IMR-90 (cell line): ENCODE measurements at regions not wholly inside any gene's neighbourhood (a gene's known extent, or its start where the extent isn't known, plus 50 kb on each side); places are given as distances from the start of the nearest gene placed in this dataset.

Source experiments
- ATAC-seq: fragments of 200-7000 bp; cut with Tn5 transposase; 2 replicates; pipeline ENCODE4 v1.9.1; 2020; ENCODE audit warnings: low read depth, mild to moderate bottlenecking, moderate library complexity
- BruUV-seq: library from RNA; stranded (reverse); fragments of 400-500 nt; replicated peaks from 2 replicates; lab custom pipeline; 2021; lab: Mats Ljungman, UMichigan
- CTCF ChIA-PET: fragments of 300-600 bp; formaldehyde crosslinking; extraction: SDS; loops from one replicate; lab custom pipeline; 2021; ENCODE audit warnings: antibody characterized with exemption; lab: Yijun Ruan, JAX
- POLR2A ChIA-PET: fragments of 300-600 bp; sonication (Branson Sonifier 250); formaldehyde crosslinking; loops from one replicate; lab custom pipeline; 2022; ENCODE audit warnings: antibody characterized with exemption; ENCODE audit not compliant: unreplicated experiment; lab: Charles Lee
- DNase-seq: peaks from one replicate; pipeline ENCODE4 v3.0.0; 2013
- H2AFZ ChIP-seq: replicated peaks from 2 replicates; pipeline ENCODE3; 2013; ENCODE audit warnings: low read length, mild to moderate bottlenecking; ENCODE audit not compliant: poor library complexity
- H2AK5ac ChIP-seq: 2 replicates; pipeline ENCODE4 v1.6.1; 2013; ENCODE audit warnings: low read depth, low read length, inconsistent platforms
- H2AK9ac ChIP-seq: replicated peaks from 2 replicates; pipeline ENCODE3; 2013; ENCODE audit warnings: mild to moderate bottlenecking, low read depth, low read length, moderate library complexity; ENCODE audit not compliant: poor library complexity
- H2BK120ac ChIP-seq: 2 replicates; pipeline ENCODE4 v1.6.1; 2013; ENCODE audit warnings: low read depth, low read length, inconsistent platforms
- H2BK15ac ChIP-seq: 3 replicates; pipeline ENCODE4 v1.6.1; 2013; ENCODE audit warnings: low read depth, low read length, inconsistent platforms
- H2BK20ac ChIP-seq: 2 replicates; pipeline ENCODE4 v1.6.1; 2013; ENCODE audit warnings: low read depth, mild to moderate bottlenecking, inconsistent platforms, low read length, moderate library complexity
- H2BK5ac ChIP-seq: 2 replicates; pipeline ENCODE4 v1.6.1; 2013; ENCODE audit warnings: mild to moderate bottlenecking, low read depth, low read length, inconsistent platforms; ENCODE audit not compliant: poor library complexity, severe bottlenecking
- H3K14ac ChIP-seq: replicated peaks from 2 replicates; pipeline ENCODE4 v1.6.1; 2013; ENCODE audit warnings: low read depth, low read length, inconsistent platforms
- H3K18ac ChIP-seq: 2 replicates; pipeline ENCODE4 v1.6.1; 2013; ENCODE audit warnings: low read depth, low read length, control low read depth
- H3K23ac ChIP-seq: 2 replicates; pipeline ENCODE4 v1.6.1; 2013; ENCODE audit warnings: low read depth, low read length, inconsistent platforms
- H3K27ac ChIP-seq: 2 replicates; pipeline ENCODE4 v1.5.1; 2013; ENCODE audit warnings: mild to moderate bottlenecking, control low read depth, low read length; ENCODE audit not compliant: insufficient read depth
- H3K27me3 ChIP-seq: 2 replicates; pipeline ENCODE4 v1.6.1; 2013; ENCODE audit warnings: low read length; ENCODE audit not compliant: control insufficient read depth, insufficient read depth
- H3K36me3 ChIP-seq: 2 replicates; pipeline ENCODE4 v1.6.1; 2013; ENCODE audit warnings: low read length, mixed read lengths; ENCODE audit not compliant: control insufficient read depth, insufficient read depth
- H3K4ac ChIP-seq: 2 replicates; pipeline ENCODE4 v1.6.1; 2013; ENCODE audit warnings: low read depth, low read length, inconsistent platforms
- H3K4me1 ChIP-seq: 2 replicates; pipeline ENCODE4 v1.6.1; 2013; ENCODE audit warnings: low read length, mixed read lengths; ENCODE audit not compliant: control insufficient read depth, insufficient read depth
- H3K4me2 ChIP-seq: 2 replicates; pipeline ENCODE4 v1.6.1; 2013; ENCODE audit warnings: low read depth, mild to moderate bottlenecking, control low read depth, low read length, moderate library complexity
- H3K4me3 ChIP-seq: 2 replicates; pipeline ENCODE4 v1.5.1; 2013; ENCODE audit warnings: low read depth, mild to moderate bottlenecking, control low read depth, low read length, moderate library complexity; ENCODE audit not compliant: insufficient read depth
- H3K56ac ChIP-seq: 2 replicates; pipeline ENCODE4 v1.6.1; 2013; ENCODE audit warnings: low read length, inconsistent platforms; ENCODE audit not compliant: insufficient read depth; ENCODE audit errors: extremely low read depth
- H3K79me1 ChIP-seq, 2 experiments: 2 replicates each; pipeline ENCODE4 v1.6.1; 2013; ENCODE audit warnings: low read length in 2 of 2, inconsistent platforms in 1 of 2, low read depth in 1 of 2
- H3K9ac ChIP-seq: 2 replicates; pipeline ENCODE4 v1.6.1; 2013; ENCODE audit warnings: low read depth, low read length, control low read depth
- H3K9me1 ChIP-seq: 2 replicates; pipeline ENCODE4 v1.6.1; 2013; ENCODE audit warnings: low read length, inconsistent platforms; ENCODE audit not compliant: insufficient read depth
- H3K9me3 ChIP-seq: 2 replicates; pipeline ENCODE4 v1.6.1; 2013; ENCODE audit warnings: low read length; ENCODE audit not compliant: control insufficient read depth, insufficient read depth
- H4K20me1 ChIP-seq: 2 replicates; pipeline ENCODE4 v1.6.1; 2013; ENCODE audit warnings: low read length, inconsistent platforms; ENCODE audit not compliant: insufficient read depth
- H4K5ac ChIP-seq: 2 replicates; pipeline ENCODE4 v1.6.1; 2013; ENCODE audit warnings: mild to moderate bottlenecking, low read depth, low read length, control low read depth
- H4K8ac ChIP-seq, 2 experiments: 2 replicates each; pipeline ENCODE4 v1.6.1; 2013; ENCODE audit warnings: low read depth in 2 of 2, low read length in 2 of 2, control low read depth in 1 of 2, inconsistent platforms in 1 of 2
- H4K91ac ChIP-seq: 2 replicates; pipeline ENCODE4 v1.6.1; 2013; ENCODE audit warnings: low read depth, low read length, inconsistent platforms; ENCODE audit not compliant: insufficient read depth
- BHLHE40 ChIP-seq: fragments of 150-350 bp; IDR thresholded peaks from 2 replicates; pipeline ENCODE4 v1.6.1; 2016; ENCODE audit warnings: mild to moderate bottlenecking, low read depth, low read length
- CEBPB ChIP-seq: IDR thresholded peaks from 2 replicates; pipeline ENCODE4 v1.6.1; 2012; ENCODE audit warnings: low read depth, low read length, improper control_type of control experiment
- CTCF ChIP-seq: conservative IDR thresholded peaks from 2 replicates; pipeline ENCODE4 v1.5.1; 2012; ENCODE audit warnings: mild to moderate bottlenecking, low read depth, low read length, improper control_type of control experiment
- RCOR1 ChIP-seq: IDR thresholded peaks from 2 replicates; pipeline ENCODE4 v1.6.1; 2012; ENCODE audit warnings: mild to moderate bottlenecking, low read length, improper control_type of control experiment; ENCODE audit not compliant: insufficient replicate concordance
- RFX5 ChIP-seq: IDR thresholded peaks from 2 replicates; pipeline ENCODE4 v1.8.0; 2012; ENCODE audit warnings: low read depth, mild to moderate bottlenecking, low read length, moderate library complexity
- USF2 ChIP-seq: fragments of 150-350 bp; IDR thresholded peaks from 2 replicates; pipeline ENCODE4 v1.6.1; 2017; ENCODE audit warnings: mild to moderate bottlenecking, antibody characterized with exemption, low read length, low read depth
- WGBS, 2 experiments: methylation state at CpG; one replicate each; pipeline versions ENCODE4 v1.1.5 to v1.1.7; 2013; ENCODE audit warnings: missing lambda C conversion rate in 2 of 2; ENCODE audit not compliant: insufficient read length in 1 of 2; ENCODE audit errors: extremely low coverage in 2 of 2; 5-methylcytosine and 5-hydroxymethylcytosine counted together
- dilution Hi-C: fragments of 300-500 bp; cut with HindIII; formaldehyde crosslinking; loops from one replicate; pipeline ENCODE4 v1.14.3; 2018; ENCODE audit warnings: low sequenced_read_pairs; ENCODE audit not compliant: unreplicated experiment
- in situ Hi-C: fragments of 300-500 bp; cut with MboI; formaldehyde crosslinking; loops from 3 replicates; pipeline ENCODE4 v1.14.3; 2019; ENCODE audit warnings: low sequenced_read_pairs, inconsistent platforms, mixed read lengths
- intact Hi-C: fragments of 100-400 bp; cut with micrococcal nuclease; formaldehyde crosslinking; loops from 2 replicates; pipeline ENCODE4 v1.10.0; 2022

DNA sequence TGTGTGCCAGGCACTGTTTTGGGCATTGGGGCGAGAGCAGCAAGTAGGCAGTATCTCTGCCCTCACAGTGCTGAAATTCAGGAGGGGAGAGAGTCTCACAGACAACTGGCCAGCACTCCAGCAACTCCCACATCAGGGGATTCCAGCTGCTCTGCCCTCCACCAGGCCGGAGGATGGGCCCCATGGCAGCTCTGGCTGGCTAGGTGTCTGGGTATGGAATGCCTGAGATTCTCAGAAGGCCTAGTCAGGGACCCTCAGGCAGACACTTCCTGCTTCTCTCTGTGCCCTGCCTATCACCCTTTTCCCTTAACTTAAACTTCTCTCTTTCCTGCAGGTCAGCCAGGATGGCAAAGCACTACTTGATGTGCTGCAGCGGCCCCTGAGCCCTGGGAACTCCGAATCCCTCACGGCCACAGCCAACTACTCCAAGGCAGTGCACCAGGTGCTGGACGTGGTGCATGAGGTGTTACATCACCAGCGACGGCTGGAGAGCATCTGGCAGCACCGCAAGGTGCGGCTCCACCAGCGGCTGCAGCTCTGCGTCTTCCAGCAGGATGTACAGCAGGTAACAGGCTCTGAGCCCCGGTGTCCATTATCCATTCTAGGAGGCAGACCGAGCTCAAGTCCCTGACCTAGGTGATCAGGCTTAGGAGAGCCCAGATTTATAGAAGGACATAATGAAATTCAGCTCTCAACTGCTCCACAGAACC, 342.2 kb upstream of the ROPN1 start:
- DNase-seq = no peak
- ChIA-PET CTCF (no interaction called here), POLR2A (no interaction called here)
- H2AK5ac ChIP-seq = no peak overlapping the region
- no peak overlapping the region for H3K18ac ChIP-seq
- H2AK9ac ChIP-seq = peak overlapping the region; percentile 52
- no peak overlapping the region for H3K9ac ChIP-seq
- H3K56ac ChIP-seq = no peak overlapping the region
- WGBS, 2 experiments = 95% methylated on average over 9 of the region's 14 CpGs; no CpG with 5 or more reads in 1 of the 2 experiments
- H3K36me3 ChIP-seq = no peaks in the 10 kb centered on the region; the same call in 1 of the 2 replicates
- H3K4me2 ChIP-seq = no peak overlapping the region
- H3K4ac ChIP-seq = no peak overlapping the region
- no peak overlapping the region for H3K27ac ChIP-seq
- H3K23ac ChIP-seq = no peak overlapping the region
- no peak overlapping the region for H2BK120ac ChIP-seq
- in situ Hi-C loops = no loop called here
- no peak overlapping the region for H4K91ac ChIP-seq
- no peaks in the 10 kb centered on the region for H3K9me1 ChIP-seq
- no peak overlapping the region for H2BK20ac ChIP-seq
- H3K79me1 ChIP-seq = no peaks in the 10 kb centered on the region
- H2BK5ac ChIP-seq = no peak overlapping the region
- no peaks in the 10 kb centered on the region for H4K20me1 ChIP-seq
- intact Hi-C loops = no loop called here
- dilution Hi-C loops = no loop called here
- H3K4me1 ChIP-seq = no peaks in the 10 kb centered on the region
- H3K27me3 ChIP-seq = no peaks in the 10 kb centered on the region; the same call in 1 of the 2 replicates
- TF ChIP-seq RCOR1 (no peak), BHLHE40 (no peak), USF2 (no peak), RFX5 (no peak), CTCF (no peak), CEBPB (no peak)
- H3K4me3 ChIP-seq = no peak overlapping the region
- H3K9me3 ChIP-seq = no peaks in the 10 kb centered on the region
- no TSS peak for BruUV-seq
- H3K14ac ChIP-seq = no peak overlapping the region
- no peak for ATAC-seq
- no peak overlapping the region for H4K8ac ChIP-seq
- no peak overlapping the region for H2BK15ac ChIP-seq
- H2AFZ ChIP-seq = no peak overlapping the region
- H4K5ac ChIP-seq = no peak overlapping the region
